Testis (tissue), 2 donors: ENCODE measurements at regions not wholly inside any gene's neighbourhood (a gene's known extent, or its start where the extent isn't known, plus 50 kb on each side); places are given as distances from the start of the nearest gene placed in this dataset.

Experiments
- POLR2A ChIP-seq: fragments of 450-650 bp; IDR thresholded peaks from one replicate; pipeline ENCODE4 v1.6.1; 2017; ENCODE audit warnings: antibody characterized with exemption, mild to moderate bottlenecking, moderate library complexity
- TF ChIP-seq, protein P1 (sequence below), 3 experiments: fragments of 450-650 bp in 2 of 3; fragments of 200-600 bp in 1 of 3; sonication (generic) in 1 of 3; IDR thresholded peaks; one replicate each; pipeline ENCODE4 v1.5.1; 2016 to 2019; ENCODE audit warnings: antibody characterized with exemption in 3 of 3, mild to moderate bottlenecking in 2 of 3, moderate library complexity in 1 of 3

DNA sequence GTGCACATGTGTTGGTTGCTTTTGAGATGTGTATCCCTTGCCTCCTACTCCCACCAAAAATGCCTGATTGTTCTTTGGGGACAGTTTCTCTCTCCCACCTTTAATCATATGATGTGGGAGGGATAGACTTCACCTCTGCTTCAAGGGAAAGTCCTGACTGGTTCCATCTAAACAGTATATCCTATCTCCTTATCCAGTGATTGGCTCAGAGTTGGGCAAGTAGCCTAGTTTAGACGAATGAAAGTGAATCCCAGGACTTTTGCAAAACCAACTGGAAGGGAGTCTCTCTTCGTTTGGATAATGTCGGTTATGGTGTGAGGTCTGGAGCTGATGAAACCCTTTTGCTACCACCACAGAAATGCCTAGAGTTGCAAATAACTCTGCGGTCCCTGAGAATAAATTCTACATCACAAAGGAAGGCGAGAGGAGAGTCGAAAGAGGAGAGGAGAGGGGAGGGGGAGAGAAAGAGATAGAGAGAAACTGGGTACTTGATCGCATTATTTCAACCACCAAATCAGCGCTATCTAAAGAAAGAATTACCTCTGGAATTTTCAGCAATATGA is 77.1 kb upstream of the SALL1 start:
- TF ChIP-seq, protein P1, sequence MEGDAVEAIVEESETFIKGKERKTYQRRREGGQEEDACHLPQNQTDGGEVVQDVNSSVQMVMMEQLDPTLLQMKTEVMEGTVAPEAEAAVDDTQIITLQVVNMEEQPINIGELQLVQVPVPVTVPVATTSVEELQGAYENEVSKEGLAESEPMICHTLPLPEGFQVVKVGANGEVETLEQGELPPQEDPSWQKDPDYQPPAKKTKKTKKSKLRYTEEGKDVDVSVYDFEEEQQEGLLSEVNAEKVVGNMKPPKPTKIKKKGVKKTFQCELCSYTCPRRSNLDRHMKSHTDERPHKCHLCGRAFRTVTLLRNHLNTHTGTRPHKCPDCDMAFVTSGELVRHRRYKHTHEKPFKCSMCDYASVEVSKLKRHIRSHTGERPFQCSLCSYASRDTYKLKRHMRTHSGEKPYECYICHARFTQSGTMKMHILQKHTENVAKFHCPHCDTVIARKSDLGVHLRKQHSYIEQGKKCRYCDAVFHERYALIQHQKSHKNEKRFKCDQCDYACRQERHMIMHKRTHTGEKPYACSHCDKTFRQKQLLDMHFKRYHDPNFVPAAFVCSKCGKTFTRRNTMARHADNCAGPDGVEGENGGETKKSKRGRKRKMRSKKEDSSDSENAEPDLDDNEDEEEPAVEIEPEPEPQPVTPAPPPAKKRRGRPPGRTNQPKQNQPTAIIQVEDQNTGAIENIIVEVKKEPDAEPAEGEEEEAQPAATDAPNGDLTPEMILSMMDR (IDR thresholded peaks at IDR 0.05) = no peak
- no peak for TF ChIP-seq POLR2A
